ENCODE measurements at regions not wholly inside any gene's neighbourhood (a gene's known extent, or its start where the extent isn't known, plus 50 kb on each side); places are given as distances from the start of the nearest gene placed in this dataset.

- no peak for DNase-seq (ENCODE audit: insufficient read length)
- TF ChIP-seq POLR2AphosphoS5 (IDR thresholded peaks at IDR 0.05; ENCODE audit: low read depth, low read length): no peak
- no peak for TF ChIP-seq POLR2A (IDR thresholded peaks at IDR 0.05; ENCODE audit: low read depth, low read length)
- TF ChIP-seq TAF1 (IDR thresholded peaks at IDR 0.05; ENCODE audit: borderline replicate concordance, low read depth, low read length): no peak
- FAIRE-seq: no peak
Observed at GRCh38 chr15:88403351-88403791, 63.8 kb downstream of the MRPL46 start.

GRCh38 chr15:88401996-88402656 lies 65.1 kb downstream of the MRPL46 start:
- no peak for FAIRE-seq
- TF ChIP-seq POLR2AphosphoS5 (IDR thresholded peaks at IDR 0.05; ENCODE audit: low read depth, low read length) (no peak), POLR2A (IDR thresholded peaks at IDR 0.05; ENCODE audit: low read depth, low read length) (no peak), TAF1 (IDR thresholded peaks at IDR 0.05; ENCODE audit: borderline replicate concordance, low read depth, low read length) (no peak)
- no peak for DNase-seq (ENCODE audit: insufficient read length)

DNA sequence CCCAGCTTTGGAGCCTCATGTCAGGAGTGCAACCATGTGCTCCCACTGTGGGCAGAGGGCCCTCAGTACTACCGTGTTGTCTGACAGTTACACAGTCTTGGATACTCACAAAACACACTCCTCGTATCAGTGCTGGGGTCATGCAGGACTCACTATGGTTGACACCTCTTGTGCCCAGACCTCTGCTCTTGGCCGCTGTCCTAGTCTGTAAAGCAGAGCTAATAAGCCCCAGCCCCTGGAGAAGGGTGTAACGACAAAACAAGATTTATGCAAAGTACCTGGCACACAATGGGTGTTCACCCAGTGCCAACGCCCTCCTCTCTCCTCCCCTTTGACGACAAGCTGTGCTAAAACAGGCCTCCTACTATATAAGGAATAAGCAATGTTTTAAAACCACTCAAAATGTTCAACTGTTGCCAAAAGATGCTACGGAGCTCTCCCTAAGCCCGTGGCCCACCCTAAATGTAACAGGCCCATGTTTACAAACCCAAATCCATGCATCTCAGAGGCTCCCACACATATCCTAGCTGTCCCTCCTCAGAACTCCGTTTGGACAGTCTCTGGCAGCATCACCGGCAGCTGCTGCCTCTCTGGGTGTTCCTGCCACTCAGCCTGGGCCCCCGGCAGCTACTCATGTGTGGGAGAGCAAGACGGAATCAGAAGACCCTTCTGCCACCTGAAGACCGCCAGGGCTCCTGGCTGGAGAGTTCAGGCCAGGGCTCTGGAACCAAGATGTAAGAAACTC lies 65.8 kb downstream of the MRPL46 start:
- TF ChIP-seq POLR2A (IDR thresholded peaks at IDR 0.05; ENCODE audit: low read depth, low read length) (no peak), POLR2AphosphoS5 (IDR thresholded peaks at IDR 0.05; ENCODE audit: low read depth, low read length) (no peak), TAF1 (IDR thresholded peaks at IDR 0.05; ENCODE audit: borderline replicate concordance, low read depth, low read length) (no peak)
- FAIRE-seq (no peak), DNase-seq (ENCODE audit: insufficient read length) (no peak)

GRCh38 chr15:88400591-88401250 lies 66.5 kb downstream of the MRPL46 start:
- FAIRE-seq (no peak), DNase-seq (ENCODE audit: insufficient read length) (no peak)
- TF ChIP-seq POLR2AphosphoS5 (IDR thresholded peaks at IDR 0.05; ENCODE audit: low read depth, low read length): no peak
- no peak for TF ChIP-seq POLR2A (IDR thresholded peaks at IDR 0.05; ENCODE audit: low read depth, low read length)
- no peak for TF ChIP-seq TAF1 (IDR thresholded peaks at IDR 0.05; ENCODE audit: borderline replicate concordance, low read depth, low read length)

DNA sequence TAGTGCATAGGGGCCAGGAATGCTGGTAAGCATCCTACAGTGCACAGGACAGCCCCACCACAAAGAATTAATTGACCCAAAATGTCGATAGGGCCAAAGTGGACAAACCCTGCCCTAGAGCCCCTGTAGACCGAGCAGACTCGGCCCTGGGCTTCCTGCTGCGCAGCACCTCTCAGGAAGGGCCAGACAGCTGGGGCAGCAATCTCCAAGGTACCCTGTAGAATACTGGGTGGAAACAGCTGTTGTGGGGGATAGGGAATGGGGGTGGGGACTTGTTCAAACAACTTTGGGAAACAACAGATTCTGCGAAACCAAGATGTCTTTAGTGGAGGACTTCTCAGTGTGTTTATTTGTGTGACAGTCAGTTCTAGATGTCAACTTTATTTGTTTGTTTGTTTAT lies 67.1 kb downstream of the MRPL46 start:
- FAIRE-seq (no peak), DNase-seq (ENCODE audit: insufficient read length) (no peak)
- TF ChIP-seq POLR2A (IDR thresholded peaks at IDR 0.05; ENCODE audit: low read depth, low read length) (no peak), POLR2AphosphoS5 (IDR thresholded peaks at IDR 0.05; ENCODE audit: low read depth, low read length) (no peak), TAF1 (IDR thresholded peaks at IDR 0.05; ENCODE audit: borderline replicate concordance, low read depth, low read length) (no peak)

GRCh38 chr15:88399021-88399685 lies 68.0 kb downstream of the MRPL46 start:
- DNase-seq (ENCODE audit: insufficient read length) (no peak), FAIRE-seq (no peak)
- no peak for TF ChIP-seq TAF1 (IDR thresholded peaks at IDR 0.05; ENCODE audit: borderline replicate concordance, low read depth, low read length)
- no peak for TF ChIP-seq POLR2A (IDR thresholded peaks at IDR 0.05; ENCODE audit: low read depth, low read length)
- TF ChIP-seq POLR2AphosphoS5 (IDR thresholded peaks at IDR 0.05; ENCODE audit: low read depth, low read length): no peak

GRCh38 chr15:88398011-88398410 lies 69.2 kb downstream of the MRPL46 start:
- no peak for FAIRE-seq
- TF ChIP-seq TAF1 (IDR thresholded peaks at IDR 0.05; ENCODE audit: borderline replicate concordance, low read depth, low read length) (no peak), POLR2A (IDR thresholded peaks at IDR 0.05; ENCODE audit: low read depth, low read length) (no peak), POLR2AphosphoS5 (IDR thresholded peaks at IDR 0.05; ENCODE audit: low read depth, low read length) (no peak)
- DNase-seq (ENCODE audit: insufficient read length): no peak

- no peak for TF ChIP-seq POLR2A (IDR thresholded peaks at IDR 0.05; ENCODE audit: low read depth, low read length)
- TF ChIP-seq POLR2AphosphoS5 (IDR thresholded peaks at IDR 0.05; ENCODE audit: low read depth, low read length): no peak
- no peak for TF ChIP-seq TAF1 (IDR thresholded peaks at IDR 0.05; ENCODE audit: borderline replicate concordance, low read depth, low read length)
- FAIRE-seq: no peak
- no peak for DNase-seq (ENCODE audit: insufficient read length)
Observed at GRCh38 chr15:88397506-88397905, 69.7 kb downstream of the MRPL46 start.

DNA sequence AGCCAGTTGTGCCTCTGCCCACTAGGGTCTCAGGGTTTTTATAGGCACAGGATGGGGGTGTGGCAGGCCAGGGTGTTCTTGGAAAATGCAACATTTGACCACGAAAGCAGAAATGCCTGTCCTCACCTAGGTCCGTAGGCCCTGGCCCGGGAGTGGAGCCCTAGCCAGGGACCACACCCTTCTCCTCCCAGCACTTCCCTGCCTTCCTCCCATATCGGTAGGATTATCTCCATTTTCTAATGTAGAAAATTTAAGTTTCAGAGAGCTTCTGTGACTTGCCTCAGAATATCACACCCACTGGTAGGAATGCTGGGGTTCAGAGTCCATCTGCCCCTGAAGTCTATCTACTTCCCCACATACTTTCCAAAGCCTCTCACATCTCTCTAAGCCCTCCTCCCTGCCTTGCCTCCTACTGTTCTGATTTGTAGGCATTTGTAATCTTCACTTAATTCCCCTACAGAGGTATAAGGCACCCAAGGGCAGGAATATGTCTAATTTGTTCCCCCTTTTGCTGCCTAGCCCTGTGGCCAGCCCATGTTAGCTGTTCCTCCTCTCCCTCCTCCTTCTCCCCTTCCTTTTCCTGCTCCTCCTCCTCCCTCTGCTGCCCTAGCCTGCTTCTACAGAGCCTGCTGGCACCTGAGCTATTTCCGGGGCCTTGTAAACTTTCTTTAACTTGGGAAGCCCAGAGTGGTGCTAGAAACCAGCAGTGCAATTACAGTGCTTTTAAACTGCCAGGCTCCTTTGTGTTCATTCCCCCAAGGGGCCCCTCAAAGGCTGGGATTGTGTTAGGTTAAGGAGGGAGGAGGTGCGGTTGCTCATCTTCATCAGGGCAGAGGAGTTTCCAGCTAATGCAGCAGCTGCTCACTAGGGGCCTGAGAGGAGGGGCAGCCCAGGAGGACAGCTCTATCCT lies 71.1 kb downstream of the MRPL46 start:
- FAIRE-seq (no peak), DNase-seq (ENCODE audit: insufficient read length) (no peak)
- TF ChIP-seq POLR2AphosphoS5 (IDR thresholded peaks at IDR 0.05; ENCODE audit: low read depth, low read length) (no peak), POLR2A (IDR thresholded peaks at IDR 0.05; ENCODE audit: low read depth, low read length) (no peak), TAF1 (IDR thresholded peaks at IDR 0.05; ENCODE audit: borderline replicate concordance, low read depth, low read length) (no peak)

DNA sequence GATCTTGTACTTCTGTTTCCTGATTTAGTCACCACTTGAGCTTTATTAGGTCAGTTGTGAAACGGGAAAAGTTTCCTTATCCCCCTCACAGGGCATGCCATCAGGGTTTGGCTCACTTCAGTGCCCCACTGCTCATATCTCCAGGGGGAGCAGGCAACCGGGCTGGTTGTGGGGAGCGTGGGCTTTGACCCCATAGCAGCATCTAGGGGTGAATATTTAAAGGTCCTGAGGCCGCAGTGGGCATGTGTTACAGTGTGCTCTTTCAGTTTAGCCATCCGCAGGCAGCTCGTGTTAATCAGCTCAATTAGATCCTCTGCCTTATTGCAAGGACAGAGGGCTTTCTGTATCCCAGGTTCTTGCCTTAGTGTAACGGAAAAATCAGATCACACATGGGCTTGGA lies 71.9 kb downstream of the MRPL46 start:
- FAIRE-seq: no peak
- DNase-seq (ENCODE audit: insufficient read length): no peak
- TF ChIP-seq POLR2A (IDR thresholded peaks at IDR 0.05; ENCODE audit: low read depth, low read length): no peak
- TF ChIP-seq TAF1 (IDR thresholded peaks at IDR 0.05; ENCODE audit: borderline replicate concordance, low read depth, low read length): no peak
- TF ChIP-seq POLR2AphosphoS5 (IDR thresholded peaks at IDR 0.05; ENCODE audit: low read depth, low read length): no peak
